ENCODE measurements at regions not wholly inside any gene's neighbourhood (a gene's known extent, or its start where the extent isn't known, plus 50 kb on each side); places are given as distances from the start of the nearest gene placed in this dataset.

DNA sequence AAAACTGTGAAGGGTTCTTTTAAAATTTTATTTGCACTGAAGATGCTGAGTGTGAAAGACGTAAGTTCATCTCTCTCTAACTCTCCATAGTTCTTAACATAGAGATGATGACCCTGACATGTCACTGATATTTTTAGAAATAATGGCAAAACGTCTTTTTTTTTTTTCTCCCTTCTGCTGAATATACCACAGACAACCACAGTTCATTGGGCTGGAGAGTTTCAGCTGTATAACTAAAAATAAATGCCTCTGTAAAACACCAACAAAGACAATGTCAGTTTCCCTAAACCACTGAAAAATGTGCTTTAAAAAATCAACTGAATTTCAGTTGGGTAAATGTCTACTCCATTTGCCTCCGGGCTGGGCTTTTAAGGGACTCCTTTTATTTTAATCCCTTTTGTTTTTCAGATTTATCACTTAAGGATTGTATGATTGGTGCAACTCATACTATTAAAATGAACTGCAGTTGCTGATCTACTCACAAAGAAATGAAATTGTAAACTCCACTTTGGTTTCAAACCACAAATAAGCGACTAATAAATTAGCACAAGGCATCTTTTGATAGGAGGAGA is 830.9 kb upstream of the WWC1 start:
- no peaks in the 10 kb centered on the region for H3K36me3 ChIP-seq (ENCODE audit: control insufficient read depth in 2 of 2, extremely low read depth in 1 of 2, insufficient read depth in 2 of 2, low read length in 2 of 2)
- H3K27me3 ChIP-seq (ENCODE audit: control insufficient read depth, extremely low read depth, insufficient read depth, low read length): no peaks in the 10 kb centered on the region
- no peak overlapping the region for H2AFZ ChIP-seq (ENCODE audit: control insufficient read depth, low read length)
- H3K79me2 ChIP-seq (ENCODE audit: control insufficient read depth, insufficient read depth, low read length): no peaks in the 10 kb centered on the region
- no peak for FAIRE-seq
- no peaks in the 10 kb centered on the region for H3K4me1 ChIP-seq (ENCODE audit: control insufficient read depth, extremely low read depth, insufficient read depth, low read length)
- no peak overlapping the region for H3K9ac ChIP-seq (ENCODE audit: control insufficient read depth, extremely low read depth, insufficient read depth, low read length)
- TF ChIP-seq EZH2 (IDR thresholded peaks at IDR 0.05; ENCODE audit: low read length): no peak
- TF ChIP-seq, protein P1, sequence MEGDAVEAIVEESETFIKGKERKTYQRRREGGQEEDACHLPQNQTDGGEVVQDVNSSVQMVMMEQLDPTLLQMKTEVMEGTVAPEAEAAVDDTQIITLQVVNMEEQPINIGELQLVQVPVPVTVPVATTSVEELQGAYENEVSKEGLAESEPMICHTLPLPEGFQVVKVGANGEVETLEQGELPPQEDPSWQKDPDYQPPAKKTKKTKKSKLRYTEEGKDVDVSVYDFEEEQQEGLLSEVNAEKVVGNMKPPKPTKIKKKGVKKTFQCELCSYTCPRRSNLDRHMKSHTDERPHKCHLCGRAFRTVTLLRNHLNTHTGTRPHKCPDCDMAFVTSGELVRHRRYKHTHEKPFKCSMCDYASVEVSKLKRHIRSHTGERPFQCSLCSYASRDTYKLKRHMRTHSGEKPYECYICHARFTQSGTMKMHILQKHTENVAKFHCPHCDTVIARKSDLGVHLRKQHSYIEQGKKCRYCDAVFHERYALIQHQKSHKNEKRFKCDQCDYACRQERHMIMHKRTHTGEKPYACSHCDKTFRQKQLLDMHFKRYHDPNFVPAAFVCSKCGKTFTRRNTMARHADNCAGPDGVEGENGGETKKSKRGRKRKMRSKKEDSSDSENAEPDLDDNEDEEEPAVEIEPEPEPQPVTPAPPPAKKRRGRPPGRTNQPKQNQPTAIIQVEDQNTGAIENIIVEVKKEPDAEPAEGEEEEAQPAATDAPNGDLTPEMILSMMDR (optimal IDR thresholded peaks at IDR 0.05 in 1 of 3, IDR thresholded peaks at IDR 0.05 in 1 of 3, conservative IDR thresholded peaks at IDR 0.05 in 1 of 3; ENCODE audit: extremely low read depth in 1 of 3, insufficient read depth in 2 of 3, low read length in 3 of 3): no peak
- H3K4me2 ChIP-seq (ENCODE audit: control insufficient read depth, extremely low read depth, insufficient read depth, low read depth, low read length): no peak overlapping the region
- H3K9me3 ChIP-seq (ENCODE audit: control insufficient read depth, low read depth, low read length): no peaks in the 10 kb centered on the region
- no peak overlapping the region for H3K4me3 ChIP-seq (ENCODE audit: control insufficient read depth in 2 of 3, extremely low read depth in 1 of 3, insufficient read depth in 2 of 3, low read depth in 1 of 3, low read length in 3 of 3)
- dilution Hi-C loops (cut with MboI; ENCODE audit: extremely low pct_ligation_motif_present, low sequenced_read_pairs): no loop called here
- no peak for DNase-seq (ENCODE audit: low read depth, low spot score)
- no peak overlapping the region for H3K27ac ChIP-seq (ENCODE audit: control insufficient read depth, insufficient read depth, low read length)
- no peaks in the 10 kb centered on the region for H4K20me1 ChIP-seq (ENCODE audit: control insufficient read depth, extremely low read depth, insufficient read depth, low read length)
- H3K9me1 ChIP-seq (ENCODE audit: control insufficient read depth, extremely low read depth, insufficient read depth, low read length): no peaks in the 10 kb centered on the region

- TF ChIP-seq EZH2 (IDR thresholded peaks at IDR 0.05; ENCODE audit: low read length): no peak
- TF ChIP-seq, protein P1 (optimal IDR thresholded peaks at IDR 0.05 in 1 of 3, IDR thresholded peaks at IDR 0.05 in 1 of 3, conservative IDR thresholded peaks at IDR 0.05 in 1 of 3; ENCODE audit: extremely low read depth in 1 of 3, insufficient read depth in 2 of 3, low read length in 3 of 3): no peak
- Histone ChIP-seq H2AFZ (ENCODE audit: control insufficient read depth, low read length) (no peak overlapping the region), H3K9me1 (ENCODE audit: control insufficient read depth, extremely low read depth, insufficient read depth, low read length) (no peaks in the 10 kb centered on the region), H3K27ac (ENCODE audit: control insufficient read depth, insufficient read depth, low read length) (no peak overlapping the region), H3K4me2 (ENCODE audit: control insufficient read depth, extremely low read depth, insufficient read depth, low read depth, low read length) (no peak overlapping the region), H3K4me1 (ENCODE audit: control insufficient read depth, extremely low read depth, insufficient read depth, low read length) (no peaks in the 10 kb centered on the region), H3K79me2 (ENCODE audit: control insufficient read depth, insufficient read depth, low read length) (no peaks in the 10 kb centered on the region), H4K20me1 (ENCODE audit: control insufficient read depth, extremely low read depth, insufficient read depth, low read length) (no peaks in the 10 kb centered on the region), H3K9ac (ENCODE audit: control insufficient read depth, extremely low read depth, insufficient read depth, low read length) (no peak overlapping the region), H3K9me3 (ENCODE audit: control insufficient read depth, low read depth, low read length) (no peaks in the 10 kb centered on the region), H3K36me3 (ENCODE audit: control insufficient read depth in 2 of 2, extremely low read depth in 1 of 2, insufficient read depth in 2 of 2, low read length in 2 of 2) (no peaks in the 10 kb centered on the region), H3K4me3 (ENCODE audit: control insufficient read depth in 2 of 3, extremely low read depth in 1 of 3, insufficient read depth in 2 of 3, low read depth in 1 of 3, low read length in 3 of 3) (no peak overlapping the region), H3K27me3 (ENCODE audit: control insufficient read depth, extremely low read depth, insufficient read depth, low read length) (no peaks in the 10 kb centered on the region)
- dilution Hi-C loops (cut with MboI; ENCODE audit: extremely low pct_ligation_motif_present, low sequenced_read_pairs): no loop called here
- no peak for FAIRE-seq
- no peak for DNase-seq (ENCODE audit: low read depth, low spot score)
Measured at GRCh38 chr5:167463939-167464338, 827.5 kb upstream of the WWC1 start.

All from keratinocyte (primary cell).